ENCODE measurements at regions not wholly inside any gene's neighbourhood (a gene's known extent, or its start where the extent isn't known, plus 50 kb on each side); places are given as distances from the start of the nearest gene placed in this dataset.

DNA sequence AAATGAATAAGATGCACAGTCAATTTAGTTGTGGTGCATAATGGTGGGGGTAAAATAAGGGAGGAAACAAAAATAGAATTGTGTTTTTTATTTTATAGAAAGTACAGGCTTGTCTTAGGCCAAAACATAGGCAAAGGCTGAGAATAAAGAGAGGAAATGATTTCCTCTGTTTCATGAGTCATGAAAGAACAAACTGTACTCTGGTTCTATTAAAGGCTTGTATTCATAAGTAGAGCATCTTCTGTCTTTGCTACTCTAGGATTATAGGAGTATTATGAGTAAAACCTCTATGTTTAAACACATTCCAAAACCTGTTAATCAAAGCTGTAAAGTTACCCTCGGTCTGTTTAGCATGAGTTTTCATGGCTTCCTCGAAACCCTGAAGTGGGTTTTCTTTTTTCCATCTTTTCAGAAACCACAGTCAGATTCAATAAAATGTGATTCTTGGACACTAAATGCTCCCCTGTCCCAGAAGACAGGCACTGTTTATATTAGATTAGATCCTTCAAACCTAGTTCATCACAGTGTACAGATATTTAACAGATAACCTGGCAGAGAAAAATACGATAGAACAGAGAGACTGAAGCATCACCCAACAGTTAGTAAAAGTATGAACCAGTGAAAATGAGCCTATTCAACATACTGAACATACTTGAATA is 473.9 kb upstream of the CYLC2 start:
- no peak for TF ChIP-seq CTCF (IDR thresholded peaks at IDR 0.05; ENCODE audit: low read depth, low read length, missing input control)
- TF ChIP-seq, protein P1, sequence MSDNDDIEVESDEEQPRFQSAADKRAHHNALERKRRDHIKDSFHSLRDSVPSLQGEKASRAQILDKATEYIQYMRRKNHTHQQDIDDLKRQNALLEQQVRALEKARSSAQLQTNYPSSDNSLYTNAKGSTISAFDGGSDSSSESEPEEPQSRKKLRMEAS (IDR thresholded peaks at IDR 0.05): no peak

Measured in liver (tissue), 2 donors.